Adrenal gland (tissue), 5 donors: ENCODE measurements at regions not wholly inside any gene's neighbourhood (a gene's known extent, or its start where the extent isn't known, plus 50 kb on each side); places are given as distances from the start of the nearest gene placed in this dataset.

Experiments used
- POLR2A ChIP-seq, 2 donors: fragments of 450-650 bp; IDR thresholded peaks; one replicate each; pipeline ENCODE4 v1.6.1; 2017; ENCODE audit warnings: antibody characterized with exemption in 2 of 2, mild to moderate bottlenecking in 2 of 2, moderate library complexity in 1 of 2
- TF ChIP-seq, protein P1 (sequence below), 6 experiments: fragments of 450-650 bp in 4 of 6; fragments of 200-600 bp in 2 of 6; sonication (generic) in 1 of 6; IDR thresholded peaks; 1 replicate in 5 of 6; 2 replicates in 1 of 6; pipeline versions ENCODE4 v1.5.1 to v1.8.0; 2016 to 2021; ENCODE audit warnings: antibody characterized with exemption in 6 of 6, mild to moderate bottlenecking in 2 of 6, moderate library complexity in 1 of 6
- donor health status: DM: no; HTN: no; CAD: no.

DNA sequence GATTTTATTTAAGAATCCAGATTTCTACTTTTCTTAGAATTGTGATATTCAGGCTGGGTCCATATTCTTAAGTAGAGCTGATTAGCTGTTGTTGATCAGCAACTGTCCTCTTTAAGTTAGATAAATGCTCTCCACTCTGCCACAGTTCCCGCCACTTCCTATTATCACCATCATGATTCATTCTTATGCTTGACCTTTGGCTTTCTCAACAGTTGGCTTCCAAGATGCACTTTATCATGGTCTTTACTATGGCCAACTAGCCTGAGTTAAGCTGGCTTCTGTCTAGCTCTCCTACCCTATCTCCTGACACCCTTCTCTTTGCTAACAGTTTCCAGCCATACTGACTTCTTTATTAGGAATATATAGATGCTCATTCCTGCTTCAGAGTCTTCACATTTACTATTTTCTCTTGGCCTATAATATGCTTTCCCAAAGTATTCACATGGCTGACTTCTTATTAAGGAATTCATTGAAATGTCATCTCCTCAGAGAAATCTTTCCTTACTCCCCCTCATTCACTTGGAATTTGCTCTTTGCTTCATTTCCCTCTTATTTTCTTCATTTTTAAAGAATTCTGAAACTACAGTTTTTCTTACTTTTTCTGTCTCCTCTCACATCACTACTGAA, 149.0 kb upstream of the IGF1 start:
- TF ChIP-seq, protein P1, sequence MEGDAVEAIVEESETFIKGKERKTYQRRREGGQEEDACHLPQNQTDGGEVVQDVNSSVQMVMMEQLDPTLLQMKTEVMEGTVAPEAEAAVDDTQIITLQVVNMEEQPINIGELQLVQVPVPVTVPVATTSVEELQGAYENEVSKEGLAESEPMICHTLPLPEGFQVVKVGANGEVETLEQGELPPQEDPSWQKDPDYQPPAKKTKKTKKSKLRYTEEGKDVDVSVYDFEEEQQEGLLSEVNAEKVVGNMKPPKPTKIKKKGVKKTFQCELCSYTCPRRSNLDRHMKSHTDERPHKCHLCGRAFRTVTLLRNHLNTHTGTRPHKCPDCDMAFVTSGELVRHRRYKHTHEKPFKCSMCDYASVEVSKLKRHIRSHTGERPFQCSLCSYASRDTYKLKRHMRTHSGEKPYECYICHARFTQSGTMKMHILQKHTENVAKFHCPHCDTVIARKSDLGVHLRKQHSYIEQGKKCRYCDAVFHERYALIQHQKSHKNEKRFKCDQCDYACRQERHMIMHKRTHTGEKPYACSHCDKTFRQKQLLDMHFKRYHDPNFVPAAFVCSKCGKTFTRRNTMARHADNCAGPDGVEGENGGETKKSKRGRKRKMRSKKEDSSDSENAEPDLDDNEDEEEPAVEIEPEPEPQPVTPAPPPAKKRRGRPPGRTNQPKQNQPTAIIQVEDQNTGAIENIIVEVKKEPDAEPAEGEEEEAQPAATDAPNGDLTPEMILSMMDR (IDR thresholded peaks at IDR 0.05): no peak
- no peak for TF ChIP-seq POLR2A (IDR thresholded peaks at IDR 0.05)
